ENCODE measurements at regions not wholly inside any gene's neighbourhood (a gene's known extent, or its start where the extent isn't known, plus 50 kb on each side); places are given as distances from the start of the nearest gene placed in this dataset.
"Not testable (repeated sequence)": the region's sequence is repeated elsewhere in the genome, so short reads cannot be mapped to it uniquely, and the experiment has no call there.

DNA sequence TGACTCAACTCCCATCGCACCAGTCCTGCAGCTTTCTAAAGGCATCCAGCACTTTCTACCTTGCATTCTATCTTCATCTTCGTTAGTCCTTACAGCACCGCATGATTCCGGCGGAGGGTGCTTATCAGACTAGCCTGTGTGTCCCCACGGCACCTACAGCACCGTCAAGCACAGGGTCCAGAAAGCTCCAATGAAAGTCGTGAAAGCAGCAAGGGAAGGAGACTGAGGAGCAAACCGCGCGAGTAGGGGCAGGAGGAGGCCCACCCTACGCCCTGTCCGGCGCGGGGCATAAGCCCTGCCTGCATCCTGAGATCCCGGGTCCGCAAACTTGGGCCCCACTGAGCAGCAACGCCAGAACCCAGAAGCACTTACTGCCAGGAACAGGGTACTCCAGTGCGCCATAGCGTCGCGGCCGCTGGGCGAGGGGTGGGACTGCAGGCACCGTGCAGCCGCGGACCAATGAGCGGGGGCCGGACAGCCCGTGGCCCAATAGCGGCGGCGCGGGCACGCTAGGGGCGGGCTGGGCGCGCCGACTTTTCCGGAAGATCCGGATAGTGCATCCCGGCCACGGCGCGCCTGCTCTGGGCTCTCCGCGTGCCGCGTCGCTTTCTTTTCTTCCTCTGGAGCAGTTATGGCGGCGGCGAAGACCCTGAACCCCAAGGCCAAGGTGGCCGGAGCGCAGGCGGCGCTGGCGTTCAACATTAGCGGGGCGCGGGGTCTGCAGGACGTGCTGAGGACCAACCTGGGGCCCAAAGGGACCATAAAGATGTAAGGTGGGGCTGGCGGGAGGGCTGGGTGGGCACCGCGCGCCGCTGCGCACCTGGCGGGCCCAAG, 122.1 kb upstream of the VKORC1L1 start (continued):
- TF ChIP-seq RAD21 (IDR thresholded peaks at IDR 0.05; ENCODE audit: low read depth) = no peak
- TF ChIP-seq, protein P1, sequence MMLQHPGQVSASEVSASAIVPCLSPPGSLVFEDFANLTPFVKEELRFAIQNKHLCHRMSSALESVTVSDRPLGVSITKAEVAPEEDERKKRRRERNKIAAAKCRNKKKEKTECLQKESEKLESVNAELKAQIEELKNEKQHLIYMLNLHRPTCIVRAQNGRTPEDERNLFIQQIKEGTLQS (IDR thresholded peaks at IDR 0.05) = no peak
- TF ChIP-seq JUND (IDR thresholded peaks at IDR 0.05) = no peak
- TF ChIP-seq SRF (IDR thresholded peaks at IDR 0.05; ENCODE audit: low read depth) = no peak

DNA sequence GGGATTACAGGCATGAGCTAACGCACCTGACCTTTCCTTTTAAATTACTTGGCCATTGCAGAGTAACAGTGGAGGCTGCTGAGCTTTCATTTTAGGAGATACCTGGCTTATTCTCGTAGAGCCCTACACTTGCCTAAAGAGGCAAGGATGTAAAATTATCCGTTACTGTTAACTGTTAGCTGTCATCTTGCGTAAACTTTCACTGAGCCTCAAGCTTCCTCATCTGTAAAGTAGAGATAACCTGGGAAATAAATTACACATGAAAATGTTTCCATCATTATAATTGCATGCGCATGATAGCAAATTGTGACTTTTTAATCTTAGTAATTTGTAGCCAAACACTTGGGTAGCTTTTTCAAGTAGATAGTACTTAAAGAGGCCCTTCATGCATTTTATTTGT, 118.8 kb upstream of the VKORC1L1 start:
- H3K4me3 ChIP-seq (replicated peaks in 1 of 2; ENCODE audit: low read depth in 1 of 2, low read length in 2 of 2); H3K9ac ChIP-seq (ENCODE audit: low read length); CTCF ChIA-PET; POLR2A ChIA-PET; H3K27me3 ChIP-seq (ENCODE audit: insufficient read depth, low read length); H2AFZ ChIP-seq (ENCODE audit: low read depth, low read length, poor library complexity, severe bottlenecking); ATAC-seq; RAD21 ChIA-PET (ENCODE audit: low non-redundant PET in 1 of 2, low total read pairs in 2 of 2, uncharacterized antibody in 2 of 2, unreplicated experiment in 2 of 2); H3K9me2 ChIP-seq (ENCODE audit: insufficient read depth); H3K4me2 ChIP-seq (ENCODE audit: low read length); H3K9me3 ChIP-seq (ENCODE audit: control insufficient read depth in 1 of 2, insufficient read depth in 1 of 2, low read depth in 1 of 2, low read length in 2 of 2); BruUV-seq (replicated peaks); DNase-seq (ENCODE audit: low read depth, low spot score); H3K27ac ChIP-seq (ENCODE audit: low read depth, low read length); H4K20me1 ChIP-seq (ENCODE audit: insufficient read depth): not testable (repeated sequence)
- Histone ChIP-seq H3K36me3 (ENCODE audit: control insufficient read depth in 1 of 2, insufficient read depth in 2 of 2, low read length in 2 of 2) (peaks cover 9 to 14% of the 10 kb centered on the region in 2 experiments; a peak in 1 of 4 replicates), H3K79me2 (ENCODE audit: insufficient read depth, low read length) (peaks cover 61% of the 10 kb centered on the region), H3K4me1 (ENCODE audit: control insufficient read depth in 1 of 2, insufficient read depth in 2 of 2, low read length in 2 of 2) (peaks cover 4 to 15% of the 10 kb centered on the region in 2 experiments; a peak in 3 of 4 replicates)
- intact Hi-C loops (cut with micrococcal nuclease) = loop anchor here (10.0 kb wide), 1 partner anchor 689 kb away; no protein-coding TSS in a partner anchor

DNA sequence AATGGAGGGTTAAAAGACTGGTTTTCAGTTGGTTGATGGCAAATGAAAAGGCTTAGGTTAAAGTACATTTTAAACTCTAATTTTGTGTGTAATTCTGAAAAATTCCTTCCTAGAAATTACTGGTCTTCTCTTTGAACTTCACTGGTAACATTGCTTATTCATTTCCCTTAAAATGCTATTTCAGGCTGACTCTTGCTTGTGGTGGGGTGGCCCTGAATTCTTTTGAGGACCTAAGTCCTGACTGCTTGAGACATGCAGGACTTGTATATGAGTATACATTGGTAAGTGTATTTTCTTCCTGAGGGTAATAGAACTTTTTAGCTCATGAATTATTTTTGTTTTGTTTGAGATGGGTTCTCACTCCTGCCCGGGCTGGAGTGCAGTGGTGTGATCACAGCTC, 113.9 kb upstream of the VKORC1L1 start:
- H3K9ac ChIP-seq (ENCODE audit: low read length); DNase-seq (ENCODE audit: low read depth, low spot score); H2AFZ ChIP-seq (ENCODE audit: low read depth, low read length, poor library complexity, severe bottlenecking); BruUV-seq (replicated peaks); H3K4me3 ChIP-seq (replicated peaks in 1 of 2; ENCODE audit: low read depth in 1 of 2, low read length in 2 of 2); H3K27ac ChIP-seq (ENCODE audit: low read depth, low read length); POLR2A ChIA-PET; H3K9me2 ChIP-seq (ENCODE audit: insufficient read depth); CTCF ChIA-PET; H4K20me1 ChIP-seq (ENCODE audit: insufficient read depth); H3K4me2 ChIP-seq (ENCODE audit: low read length); H3K9me3 ChIP-seq (ENCODE audit: control insufficient read depth in 1 of 2, insufficient read depth in 1 of 2, low read depth in 1 of 2, low read length in 2 of 2); H3K27me3 ChIP-seq (ENCODE audit: insufficient read depth, low read length); RAD21 ChIA-PET (ENCODE audit: low non-redundant PET in 1 of 2, low total read pairs in 2 of 2, uncharacterized antibody in 2 of 2, unreplicated experiment in 2 of 2); H3K4me1 ChIP-seq (ENCODE audit: control insufficient read depth in 1 of 2, insufficient read depth in 2 of 2, low read length in 2 of 2); ATAC-seq: not testable (repeated sequence)
- intact Hi-C loops (cut with micrococcal nuclease) = loop anchor here (10.0 kb wide), 1 partner anchor 694 kb away; no protein-coding TSS in a partner anchor
- Histone ChIP-seq H3K36me3 (ENCODE audit: control insufficient read depth in 1 of 2, insufficient read depth in 2 of 2, low read length in 2 of 2) (peaks cover 9 to 14% of the 10 kb centered on the region in 2 experiments; a peak in 2 of 4 replicates), H3K79me2 (ENCODE audit: insufficient read depth, low read length) (peaks cover 21% of the 10 kb centered on the region)

All from HCT116 (cell line).